Pulmonary artery endothelial cell (primary cell): ENCODE measurements at regions not wholly inside any gene's neighbourhood (a gene's known extent, or its start where the extent isn't known, plus 50 kb on each side); places are given as distances from the start of the nearest gene placed in this dataset.

Experiments
- DNase-seq: peaks from one replicate; pipeline ENCODE4 v3.0.0-alpha.2; 2011; ENCODE audit warnings: low read depth, low spot score

DNA sequence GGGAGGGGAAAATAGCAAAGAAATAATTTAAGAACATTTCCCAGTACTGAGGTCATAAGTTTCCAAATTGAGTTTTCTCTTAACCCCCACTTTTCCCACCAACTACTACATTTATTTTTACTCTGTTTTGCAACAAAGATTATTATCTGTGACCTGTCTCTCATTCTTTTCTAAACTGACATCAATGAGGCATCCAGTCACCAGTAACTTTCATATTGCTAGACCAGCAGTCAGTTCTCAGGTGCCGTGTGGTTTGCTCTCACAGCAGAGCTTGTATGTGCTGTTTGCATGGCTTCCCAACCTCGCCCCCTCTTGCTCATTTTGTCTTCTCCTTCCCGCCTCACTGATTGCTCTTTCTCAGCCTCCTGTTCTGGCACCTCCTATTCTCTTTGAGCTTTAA lies 1091.3 kb downstream of the TBC1D22A start:
- DNase-seq = no peak

DNA sequence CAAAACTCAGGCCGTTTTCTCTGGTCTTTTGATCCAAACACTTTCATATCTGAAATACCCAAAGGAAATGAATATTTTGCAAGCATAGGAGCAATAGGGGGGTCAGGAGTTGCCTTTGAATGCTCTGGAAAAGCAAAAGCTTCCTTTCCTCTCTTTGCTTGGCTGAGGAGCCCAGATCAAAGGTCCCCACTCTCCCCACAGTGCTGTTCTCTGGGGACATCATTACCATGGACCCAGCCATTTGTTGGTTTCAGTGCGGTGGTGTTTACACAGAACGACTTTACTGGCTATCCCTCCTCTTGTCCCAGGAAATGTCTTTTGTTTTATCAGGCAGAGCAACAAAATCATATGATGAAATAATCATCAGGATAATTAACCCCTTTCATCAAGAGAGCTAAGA lies 1089.1 kb downstream of the TBC1D22A start:
- no peak for DNase-seq

DNA sequence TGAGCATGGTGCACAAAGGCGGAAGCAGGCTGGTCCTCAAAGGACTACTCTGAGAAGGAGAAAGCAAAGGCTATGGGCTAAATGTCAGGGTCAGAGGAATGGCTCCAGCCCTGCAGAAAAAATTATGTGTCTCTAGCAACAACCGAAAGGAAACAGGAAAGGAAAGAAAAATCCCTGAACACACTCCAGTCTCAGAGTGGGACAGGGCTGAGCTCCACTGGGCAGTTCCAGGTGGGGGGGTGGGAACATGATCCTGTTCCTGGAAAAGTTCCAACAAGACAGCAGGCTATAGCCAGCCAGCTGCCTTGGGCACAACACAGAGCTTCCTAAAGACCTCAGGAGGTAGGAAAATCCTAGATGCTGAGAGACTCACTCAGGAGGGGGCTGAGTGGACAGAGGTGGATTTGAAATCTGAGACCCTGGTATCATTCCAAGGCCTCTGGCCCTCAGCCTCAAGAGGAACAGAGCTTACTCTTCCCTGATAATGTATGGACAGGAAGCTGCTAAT lies 1088.2 kb downstream of the TBC1D22A start:
- DNase-seq = no peak

DNA sequence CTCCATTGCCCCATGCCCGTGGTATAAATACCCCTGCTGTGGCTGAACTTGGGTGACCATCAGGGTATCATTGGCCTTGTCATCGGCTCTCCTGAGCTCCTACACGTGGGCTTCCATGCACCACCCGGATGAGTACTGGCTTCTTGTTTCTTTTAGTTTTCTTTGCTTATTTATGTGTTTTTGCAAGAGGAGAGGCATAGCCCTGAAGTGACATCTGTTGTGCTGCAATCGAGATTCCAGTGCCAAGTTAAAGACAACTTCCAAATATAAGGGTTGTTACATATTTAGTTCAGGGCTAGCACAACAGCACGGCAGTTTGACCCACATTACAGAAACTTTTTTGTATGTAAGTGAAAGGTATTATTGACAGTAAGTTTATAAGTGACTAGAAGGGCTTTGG lies 1087.1 kb downstream of the TBC1D22A start:
- no peak for DNase-seq

DNA sequence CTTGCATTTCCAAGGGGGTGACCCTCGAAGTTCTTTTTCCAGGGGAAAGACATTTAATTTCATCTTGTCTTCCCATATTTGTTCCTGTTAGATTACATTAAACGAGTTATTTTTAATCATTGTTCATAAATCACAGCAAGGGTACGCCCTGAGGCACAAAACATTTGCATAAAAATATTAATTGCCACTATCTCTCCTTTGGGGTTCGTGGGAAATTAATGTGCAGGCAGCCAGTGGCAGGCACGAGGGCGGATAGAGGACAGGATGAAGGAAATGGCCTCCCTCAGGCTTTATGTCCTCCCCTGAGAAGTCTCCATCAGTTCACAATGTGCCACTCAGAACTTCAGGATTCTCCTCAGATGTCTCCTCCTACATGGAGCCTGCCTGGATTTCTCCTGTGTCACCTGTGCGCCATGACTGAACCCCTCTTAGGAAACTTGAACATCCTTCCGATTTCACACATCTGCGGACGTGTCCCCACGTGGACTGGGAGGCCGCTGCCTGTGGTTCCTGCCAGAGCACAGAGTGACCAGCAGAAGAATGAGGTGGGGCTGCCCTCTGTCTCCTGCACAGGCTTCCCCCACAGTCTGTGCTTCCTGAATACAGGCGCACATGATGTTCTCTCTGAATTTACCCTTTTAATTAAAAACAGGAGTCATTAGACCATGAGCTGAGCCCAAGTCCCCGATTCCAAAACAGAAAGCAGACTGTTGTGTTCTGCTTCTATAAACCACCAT lies 1085.9 kb downstream of the TBC1D22A start:
- DNase-seq = no peak

DNA sequence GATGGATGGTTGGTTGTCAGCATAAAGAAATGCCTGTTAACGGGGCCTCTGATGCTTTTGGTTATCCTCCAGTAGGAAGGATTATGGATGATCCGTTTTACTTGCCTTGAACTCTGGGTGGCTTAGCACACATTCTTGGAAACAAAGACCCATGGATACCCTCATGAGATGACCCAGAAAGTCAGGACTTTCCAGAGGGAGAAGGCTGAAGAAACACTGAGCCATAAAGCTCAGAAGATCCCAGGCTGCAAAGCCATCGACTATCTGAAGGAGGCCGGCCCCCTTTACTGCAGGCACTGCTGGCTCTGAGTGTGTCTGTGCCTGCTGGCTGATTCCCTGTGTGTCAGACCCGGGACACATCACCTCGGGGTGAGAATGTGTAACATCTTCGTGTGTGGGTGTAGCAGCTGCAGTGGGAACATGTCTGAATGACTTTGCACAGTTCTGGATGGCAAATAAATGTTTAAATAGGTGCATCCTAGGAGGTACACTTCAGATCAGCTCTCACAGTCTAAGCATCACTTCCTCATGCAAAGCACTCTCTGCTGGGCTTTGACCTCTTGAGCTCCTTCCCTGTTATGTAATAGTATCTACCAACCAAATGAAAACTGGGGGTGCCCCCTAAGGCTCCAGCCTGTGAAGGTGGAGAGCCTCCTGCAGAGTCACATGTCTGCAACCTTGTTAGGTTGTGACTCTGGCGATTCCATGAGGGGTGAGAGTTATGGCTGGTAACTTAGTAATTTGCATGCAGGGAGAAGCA lies 1084.9 kb downstream of the TBC1D22A start:
- no peak for DNase-seq

DNA sequence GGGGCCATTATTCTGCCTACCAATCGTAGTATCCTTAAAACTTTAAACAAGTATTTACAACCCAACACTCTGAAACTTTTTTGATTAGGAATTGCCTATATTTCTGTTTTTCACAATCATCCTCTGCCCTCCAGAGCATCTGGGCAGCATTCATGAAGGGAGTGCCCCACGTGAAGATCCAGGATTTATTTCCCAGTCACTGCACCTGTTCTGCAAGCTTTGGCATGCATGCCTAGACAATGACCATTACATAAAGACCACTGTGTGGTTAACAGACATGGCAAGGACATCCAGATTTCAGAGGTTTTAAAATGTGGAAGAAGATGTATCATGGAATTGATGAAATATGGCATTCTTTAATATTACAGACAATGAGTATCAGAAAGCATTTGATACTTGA lies 1083.8 kb downstream of the TBC1D22A start:
- no peak for DNase-seq

DNA sequence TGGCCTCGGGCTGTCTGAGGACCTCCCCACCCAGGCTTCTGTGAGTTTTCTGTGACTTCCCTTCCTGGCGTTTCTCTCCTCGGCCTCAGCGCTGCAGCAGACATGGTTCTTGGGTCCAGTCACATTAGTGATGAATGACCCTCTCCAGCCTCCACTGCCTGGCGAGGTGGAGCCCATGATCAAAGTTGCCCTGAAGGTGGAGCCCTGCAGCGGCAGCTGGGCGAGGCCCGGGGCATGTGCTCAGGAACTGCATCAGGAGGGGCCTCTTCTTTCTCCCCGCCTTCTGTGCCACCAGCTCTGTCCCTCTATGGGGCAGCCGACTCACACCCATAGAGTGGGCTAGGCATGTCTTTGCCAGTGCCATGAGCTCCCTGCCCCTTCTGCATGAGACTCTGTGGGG lies 1079.7 kb downstream of the TBC1D22A start:
- no peak for DNase-seq

DNA sequence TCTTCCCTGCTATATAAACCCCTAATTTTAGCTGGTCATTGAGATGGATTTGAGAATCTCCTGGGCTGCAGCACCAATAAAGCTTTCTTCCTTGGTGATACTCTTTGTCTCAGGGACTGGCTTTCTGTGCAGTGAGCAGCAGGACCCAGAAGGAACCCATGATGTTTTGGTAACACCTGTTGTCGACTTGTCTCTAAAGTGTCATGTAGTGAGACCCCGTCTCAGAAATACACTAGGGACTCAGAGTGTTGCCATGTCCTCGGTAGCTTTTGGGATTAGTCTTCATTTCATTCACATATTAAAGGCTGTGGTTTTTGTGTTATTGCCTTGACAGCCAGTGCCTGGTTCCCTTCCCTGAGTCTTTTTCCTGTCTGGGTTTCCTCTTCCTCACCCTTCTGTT lies 1078.7 kb downstream of the TBC1D22A start:
- no peak for DNase-seq

DNA sequence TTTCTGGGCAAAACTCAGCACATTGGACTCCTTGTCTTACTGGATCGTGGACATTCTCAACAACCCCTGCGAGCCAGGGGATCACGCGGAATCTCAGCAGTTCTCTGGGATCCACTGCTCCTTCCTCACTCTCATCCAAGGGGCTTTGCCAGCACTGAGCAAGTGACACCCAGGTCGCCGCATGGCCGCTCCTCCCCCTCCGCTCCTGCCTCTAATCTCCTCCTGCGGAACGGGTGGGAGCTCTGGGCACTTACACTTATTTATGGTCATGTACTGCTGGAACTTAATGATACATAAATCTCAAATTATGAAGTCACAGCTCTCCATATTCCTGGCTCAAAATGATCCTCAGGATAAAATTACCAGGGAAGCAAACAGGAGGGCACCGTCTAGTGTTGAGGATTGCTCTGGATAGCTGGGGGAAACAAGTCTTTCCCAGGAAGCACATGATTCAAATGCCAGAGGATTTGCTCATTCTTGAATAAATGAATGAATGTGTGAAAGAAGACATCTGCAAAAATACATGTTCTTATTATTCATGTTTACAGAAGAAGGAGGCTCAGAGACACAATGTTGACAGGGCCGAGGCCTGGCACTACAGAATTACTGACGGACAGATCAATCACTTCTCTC lies 1077.3 kb downstream of the TBC1D22A start:
- DNase-seq = no peak

DNA sequence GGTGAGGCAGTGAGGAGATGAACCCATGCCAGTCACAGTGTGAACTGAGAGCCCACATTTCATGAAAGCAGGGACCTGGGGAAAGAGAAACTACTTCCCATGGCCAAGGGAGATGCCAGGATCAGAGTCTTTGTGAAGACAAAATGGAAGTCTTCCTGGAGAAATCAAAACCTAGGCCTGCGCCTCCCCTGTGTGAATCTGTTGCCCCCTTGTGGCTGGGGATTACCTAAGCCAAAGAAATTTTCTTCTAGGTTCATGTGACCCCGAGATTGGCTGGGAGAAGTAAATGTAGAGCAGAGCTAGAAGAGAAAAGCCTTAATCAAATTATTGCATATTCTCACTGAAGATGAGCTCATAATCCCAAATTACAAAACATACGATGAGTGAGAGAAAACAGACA lies 1075.3 kb downstream of the TBC1D22A start:
- DNase-seq = no peak

DNA sequence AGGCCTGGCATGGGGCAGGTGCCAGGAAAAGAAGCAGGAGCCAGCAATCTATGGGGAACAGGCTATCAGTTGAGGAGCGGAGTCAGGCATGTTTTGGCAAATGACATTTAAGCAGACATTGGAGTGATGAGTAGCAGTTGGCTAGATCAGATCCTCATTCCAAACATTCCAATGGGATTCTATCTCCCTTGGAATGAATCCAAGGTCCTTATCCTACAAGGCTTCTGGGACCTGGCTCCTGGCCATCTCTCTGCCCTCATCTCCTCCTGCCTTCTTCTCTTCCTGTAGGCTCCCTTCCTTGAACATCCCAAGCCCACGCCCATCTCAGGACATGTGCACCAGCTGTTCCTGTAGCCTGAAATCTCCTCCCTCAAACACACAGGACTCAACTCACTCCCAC lies 1074.5 kb downstream of the TBC1D22A start:
- no peak for DNase-seq

DNA sequence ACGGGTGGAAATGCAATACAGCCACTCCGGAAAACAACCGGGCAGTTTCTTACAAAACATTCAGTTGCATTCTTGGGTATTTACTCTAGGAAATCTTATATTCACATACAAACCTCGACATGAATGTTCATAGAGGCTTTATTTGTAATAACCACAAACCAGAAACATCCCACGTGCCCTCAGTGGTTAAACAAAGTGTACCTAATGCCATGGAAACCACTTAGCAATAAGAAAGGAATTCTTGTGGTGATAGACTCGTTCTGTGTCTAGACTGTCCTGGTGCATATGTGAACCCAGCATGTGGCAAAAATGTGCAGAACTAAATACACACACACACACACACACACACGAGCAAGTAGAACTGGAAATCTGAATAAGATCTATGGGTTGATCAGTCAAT lies 1073.3 kb downstream of the TBC1D22A start:
- DNase-seq = no peak

DNA sequence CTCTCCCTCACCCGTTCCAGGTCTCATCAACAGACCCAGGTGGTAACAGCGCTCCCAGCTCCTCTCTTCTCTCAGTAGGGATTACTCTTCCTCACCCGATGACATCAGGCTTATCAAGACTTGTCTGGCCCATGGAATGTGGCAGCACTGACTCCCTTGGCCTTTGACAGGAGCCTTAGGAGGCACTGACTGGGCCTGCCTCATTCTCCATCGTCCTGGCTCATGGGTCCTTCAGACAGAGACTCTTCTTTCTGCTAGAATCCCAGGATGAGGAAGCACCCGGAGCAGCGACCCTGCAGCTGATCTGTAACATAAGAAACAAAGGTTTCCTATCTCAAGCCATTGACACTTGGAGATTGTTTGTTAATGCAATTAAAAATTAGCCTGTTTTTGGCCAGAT lies 1063.6 kb downstream of the TBC1D22A start:
- DNase-seq = no peak

DNA sequence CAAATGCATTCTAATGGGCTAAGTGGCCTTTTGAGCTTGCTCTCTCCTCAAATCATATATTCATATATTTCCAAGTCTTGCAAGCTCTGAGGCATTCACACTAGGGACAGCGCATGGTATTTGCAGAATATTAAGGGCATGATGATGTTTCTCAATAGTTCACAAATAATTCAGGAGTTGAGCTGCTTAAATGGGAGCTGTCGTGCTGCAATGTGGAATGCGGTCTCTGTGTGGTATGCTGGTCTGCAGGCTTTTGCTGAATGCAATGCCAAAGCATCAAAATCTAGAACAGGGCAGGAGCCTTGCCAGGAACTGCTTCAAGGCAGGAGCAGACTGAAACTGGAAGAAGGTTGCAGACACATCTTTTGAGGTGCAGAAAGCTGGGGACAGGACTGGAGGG lies 1060.0 kb downstream of the TBC1D22A start:
- no peak for DNase-seq

DNA sequence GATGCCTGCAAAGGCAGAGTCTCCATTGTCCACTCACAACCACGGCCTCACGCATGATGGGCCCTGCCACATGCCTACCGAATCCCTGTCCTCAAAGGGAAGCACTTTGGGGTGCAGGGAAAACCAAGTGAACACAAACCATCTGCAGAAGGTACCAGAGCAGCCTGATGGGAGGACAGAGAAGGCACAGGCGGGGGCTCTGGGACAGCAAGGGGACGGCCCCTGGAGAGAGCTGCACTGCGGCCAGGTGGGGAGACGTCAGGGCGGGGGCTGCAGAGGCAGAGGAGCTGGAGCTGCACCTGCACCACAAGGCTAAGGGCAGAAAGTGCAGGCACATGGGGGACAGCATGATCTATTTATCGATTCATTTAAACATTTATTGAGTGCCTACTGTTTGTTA lies 1056.0 kb downstream of the TBC1D22A start:
- DNase-seq = no peak

DNA sequence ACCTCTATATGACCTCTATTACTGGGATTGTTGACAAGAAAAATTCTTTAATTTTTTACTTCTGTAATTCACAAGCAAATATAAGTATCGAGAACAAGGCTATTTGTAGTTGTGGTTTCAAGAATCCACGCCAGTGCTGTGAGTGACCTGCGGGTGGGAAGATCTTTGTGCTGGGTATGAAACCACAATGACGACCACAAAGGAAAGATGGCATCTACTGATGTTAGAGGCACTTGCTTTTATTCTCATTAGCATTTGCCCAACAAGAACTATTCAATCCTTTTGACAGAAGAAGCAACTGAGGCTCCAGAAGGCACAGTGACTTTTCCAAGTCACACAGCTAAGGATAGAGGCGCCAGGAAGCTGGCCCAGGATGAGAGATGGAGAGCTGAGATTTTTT lies 1054.9 kb downstream of the TBC1D22A start:
- no peak for DNase-seq

DNA sequence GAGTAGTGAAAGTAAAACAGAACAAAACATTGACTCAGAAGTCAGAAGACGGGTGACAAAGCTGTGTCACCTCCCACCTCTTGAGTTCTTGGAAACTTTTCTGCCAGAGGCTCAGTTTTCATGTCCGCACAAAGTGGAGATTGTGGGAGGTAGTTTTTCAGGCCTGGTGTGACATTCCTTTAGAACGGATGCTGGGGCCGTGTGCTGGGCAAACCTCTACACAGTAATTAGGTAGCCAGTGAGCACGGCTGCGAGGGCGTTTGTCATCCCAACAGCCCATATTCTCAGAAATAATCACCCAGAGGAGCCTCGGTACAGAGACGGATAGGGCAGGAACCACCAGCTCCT lies 1054.4 kb downstream of the TBC1D22A start:
- DNase-seq = no peak

DNA sequence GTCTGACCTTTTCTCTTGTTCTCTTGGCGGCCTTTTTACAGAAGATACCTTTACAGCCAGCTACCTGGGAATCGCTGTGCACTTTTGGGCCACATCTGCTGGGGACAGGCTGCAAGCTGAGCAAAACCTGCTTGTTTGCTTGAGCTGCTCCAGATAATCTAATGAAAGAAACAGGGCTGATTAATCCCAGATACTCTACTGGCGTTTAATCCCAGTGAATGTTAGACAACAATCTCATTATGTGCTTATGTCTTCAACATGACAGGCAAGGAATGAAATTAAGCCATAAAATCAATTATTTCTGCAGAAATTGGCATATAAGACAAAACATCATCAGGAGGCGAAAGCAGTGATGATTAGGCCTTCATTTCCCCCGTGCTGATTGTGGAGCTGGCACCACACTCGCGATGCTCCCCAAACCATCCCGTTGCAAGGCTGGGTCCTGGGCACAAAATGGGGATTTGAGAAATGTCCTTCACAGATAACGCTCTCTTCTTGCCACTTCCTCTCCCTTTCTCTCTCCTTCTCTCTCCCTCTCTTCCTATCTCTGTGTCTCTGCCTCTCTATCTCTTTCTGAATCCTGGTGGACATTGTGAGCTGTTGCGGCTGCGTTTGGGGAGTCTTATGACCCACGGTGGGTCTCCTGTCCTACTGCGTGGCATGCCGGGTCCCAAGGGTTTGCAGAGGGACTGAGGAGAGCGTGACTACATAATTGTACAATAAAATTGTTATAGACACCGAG lies 1053.8 kb downstream of the TBC1D22A start:
- no peak for DNase-seq

DNA sequence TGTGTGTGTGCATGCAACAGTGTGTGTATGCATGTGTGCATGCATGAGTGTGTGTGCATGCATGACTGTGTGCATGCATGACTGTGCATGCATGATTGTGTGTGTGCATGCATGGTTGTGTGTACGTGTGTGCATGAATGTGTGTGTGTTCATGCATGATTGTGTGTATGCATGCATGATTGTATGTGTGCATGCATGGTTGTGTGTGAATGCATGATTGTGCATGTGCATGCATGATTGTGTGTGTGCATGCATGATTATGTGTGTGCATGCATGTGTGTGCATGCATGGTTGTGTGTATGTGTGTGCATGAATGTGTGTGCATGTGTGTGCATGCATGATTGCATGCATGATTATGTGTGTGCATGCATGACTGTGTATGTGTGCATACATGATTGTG lies 1052.0 kb downstream of the TBC1D22A start:
- no peak for DNase-seq

DNA sequence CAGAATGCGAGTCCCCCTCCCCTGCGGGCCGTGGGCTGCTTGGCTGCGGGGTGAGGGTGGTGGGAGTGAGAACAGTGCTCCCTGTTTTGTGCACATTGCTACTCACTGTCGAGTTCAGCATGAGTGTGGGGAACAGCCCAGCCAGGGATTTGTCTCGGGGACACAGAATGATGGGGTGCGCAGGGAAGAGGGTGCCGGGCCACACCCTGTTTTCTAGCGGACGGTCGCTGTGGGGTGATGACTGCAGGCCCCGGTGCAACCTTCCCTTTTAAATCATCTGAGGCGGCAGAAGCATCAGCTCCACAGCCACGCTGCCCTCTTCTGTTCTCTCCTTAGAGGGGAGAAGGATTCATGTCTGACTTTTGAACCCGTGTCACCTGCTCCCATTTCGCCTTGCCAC lies 1051.2 kb downstream of the TBC1D22A start:
- DNase-seq = no peak

DNA sequence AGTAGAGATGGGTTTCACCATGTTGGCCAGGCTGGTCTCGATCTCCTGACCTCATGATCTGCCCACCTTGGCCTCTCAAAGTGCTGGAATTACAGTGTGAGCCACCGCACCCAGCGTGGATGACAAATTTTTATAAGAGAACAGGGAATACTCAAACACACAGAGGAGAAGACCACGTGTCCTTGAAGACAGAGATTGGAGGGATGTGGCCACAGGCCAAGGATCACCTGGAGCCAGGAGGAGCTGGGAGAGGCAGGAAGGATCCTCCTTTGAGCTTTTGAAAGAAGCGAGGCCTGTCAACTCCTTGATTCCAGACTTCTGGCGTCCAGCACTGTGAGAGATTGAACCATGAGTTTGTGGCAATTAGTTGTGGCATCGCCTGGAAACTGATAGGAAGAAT lies 1049.5 kb downstream of the TBC1D22A start:
- no peak for DNase-seq
